GM12878 (cell line): ENCODE measurements at regions not wholly inside any gene's neighbourhood (a gene's known extent, or its start where the extent isn't known, plus 50 kb on each side); places are given as distances from the start of the nearest gene placed in this dataset.

Experiments used
- POLR2AphosphoS5 ChIP-seq: IDR thresholded peaks from 2 replicates; pipeline ENCODE4 v1.6.1; 2011; ENCODE audit warnings: mild to moderate bottlenecking, low read length, inconsistent platforms
- SIN3A ChIP-seq: IDR thresholded peaks from 2 replicates; pipeline ENCODE4 v1.6.1; 2012; ENCODE audit warnings: low read depth, low read length, improper control_type of control experiment
- TF ChIP-seq, protein P1 (sequence below): IDR thresholded peaks from 2 replicates; pipeline ENCODE4 v1.6.1; 2012; ENCODE audit warnings: mild to moderate bottlenecking, low read depth, low read length

DNA sequence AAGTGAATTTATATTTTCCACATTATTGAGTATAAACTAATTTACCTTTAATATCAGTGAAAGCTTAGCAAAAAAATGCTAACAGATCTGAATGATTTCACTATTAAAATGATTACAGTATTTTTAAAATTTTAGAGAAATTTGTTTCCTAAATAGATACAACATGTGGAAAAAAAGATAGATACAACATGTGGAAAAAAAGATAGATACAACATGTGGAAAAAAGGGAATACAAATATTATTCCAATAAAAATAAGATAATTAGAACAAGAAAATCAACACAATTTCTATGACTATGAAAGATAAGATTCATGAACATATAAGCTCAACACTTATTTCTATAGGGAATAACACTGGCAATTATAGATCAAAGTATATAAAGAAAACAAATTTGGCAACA lies 865.9 kb upstream of the VRK2 start:
- TF ChIP-seq SIN3A (no peak), POLR2AphosphoS5 (no peak)
- TF ChIP-seq, protein P1, sequence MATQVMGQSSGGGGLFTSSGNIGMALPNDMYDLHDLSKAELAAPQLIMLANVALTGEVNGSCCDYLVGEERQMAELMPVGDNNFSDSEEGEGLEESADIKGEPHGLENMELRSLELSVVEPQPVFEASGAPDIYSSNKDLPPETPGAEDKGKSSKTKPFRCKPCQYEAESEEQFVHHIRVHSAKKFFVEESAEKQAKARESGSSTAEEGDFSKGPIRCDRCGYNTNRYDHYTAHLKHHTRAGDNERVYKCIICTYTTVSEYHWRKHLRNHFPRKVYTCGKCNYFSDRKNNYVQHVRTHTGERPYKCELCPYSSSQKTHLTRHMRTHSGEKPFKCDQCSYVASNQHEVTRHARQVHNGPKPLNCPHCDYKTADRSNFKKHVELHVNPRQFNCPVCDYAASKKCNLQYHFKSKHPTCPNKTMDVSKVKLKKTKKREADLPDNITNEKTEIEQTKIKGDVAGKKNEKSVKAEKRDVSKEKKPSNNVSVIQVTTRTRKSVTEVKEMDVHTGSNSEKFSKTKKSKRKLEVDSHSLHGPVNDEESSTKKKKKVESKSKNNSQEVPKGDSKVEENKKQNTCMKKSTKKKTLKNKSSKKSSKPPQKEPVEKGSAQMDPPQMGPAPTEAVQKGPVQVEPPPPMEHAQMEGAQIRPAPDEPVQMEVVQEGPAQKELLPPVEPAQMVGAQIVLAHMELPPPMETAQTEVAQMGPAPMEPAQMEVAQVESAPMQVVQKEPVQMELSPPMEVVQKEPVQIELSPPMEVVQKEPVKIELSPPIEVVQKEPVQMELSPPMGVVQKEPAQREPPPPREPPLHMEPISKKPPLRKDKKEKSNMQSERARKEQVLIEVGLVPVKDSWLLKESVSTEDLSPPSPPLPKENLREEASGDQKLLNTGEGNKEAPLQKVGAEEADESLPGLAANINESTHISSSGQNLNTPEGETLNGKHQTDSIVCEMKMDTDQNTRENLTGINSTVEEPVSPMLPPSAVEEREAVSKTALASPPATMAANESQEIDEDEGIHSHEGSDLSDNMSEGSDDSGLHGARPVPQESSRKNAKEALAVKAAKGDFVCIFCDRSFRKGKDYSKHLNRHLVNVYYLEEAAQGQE, result no peak
